Skeletal muscle tissue (tissue), 3 donors: ENCODE measurements at regions not wholly inside any gene's neighbourhood (a gene's known extent, or its start where the extent isn't known, plus 50 kb on each side); places are given as distances from the start of the nearest gene placed in this dataset.

Experiments
- H3K27ac ChIP-seq: one replicate; pipeline ENCODE4 v1.7.0; 2013; ENCODE audit warnings: mild to moderate bottlenecking, low read depth, low read length, inconsistent platforms
- H3K27me3 ChIP-seq, 3 donors: one replicate each; pipeline ENCODE4 v1.7.0; 2013; ENCODE audit warnings: low read length in 3 of 3; ENCODE audit not compliant: control insufficient read depth in 3 of 3, insufficient read depth in 3 of 3
- H3K36me3 ChIP-seq, 3 donors: one replicate each; pipeline ENCODE4 v1.7.0; 2013; ENCODE audit warnings: low read length in 3 of 3; ENCODE audit not compliant: control insufficient read depth in 3 of 3, insufficient read depth in 3 of 3
- H3K4me1 ChIP-seq, 3 donors: one replicate each; pipeline ENCODE4 v1.7.0; 2013; ENCODE audit warnings: low read length in 3 of 3, mild to moderate bottlenecking in 3 of 3; ENCODE audit not compliant: control insufficient read depth in 3 of 3, insufficient read depth in 3 of 3
- H3K4me3 ChIP-seq, 3 donors: one replicate each; pipeline ENCODE4 v1.7.0; 2013; ENCODE audit warnings: low read length in 3 of 3
- H3K9ac ChIP-seq, 3 donors: one replicate each; pipeline ENCODE4 v1.7.0; 2013; ENCODE audit warnings: low read length in 3 of 3, mild to moderate bottlenecking in 3 of 3, moderate library complexity in 2 of 3, low read depth in 1 of 3
- H3K9me3 ChIP-seq, 3 donors: one replicate each; pipeline ENCODE4 v1.7.0; 2013; ENCODE audit warnings: low read length in 3 of 3; ENCODE audit not compliant: control insufficient read depth in 3 of 3
- donor health status: Osteomylitis.

DNA sequence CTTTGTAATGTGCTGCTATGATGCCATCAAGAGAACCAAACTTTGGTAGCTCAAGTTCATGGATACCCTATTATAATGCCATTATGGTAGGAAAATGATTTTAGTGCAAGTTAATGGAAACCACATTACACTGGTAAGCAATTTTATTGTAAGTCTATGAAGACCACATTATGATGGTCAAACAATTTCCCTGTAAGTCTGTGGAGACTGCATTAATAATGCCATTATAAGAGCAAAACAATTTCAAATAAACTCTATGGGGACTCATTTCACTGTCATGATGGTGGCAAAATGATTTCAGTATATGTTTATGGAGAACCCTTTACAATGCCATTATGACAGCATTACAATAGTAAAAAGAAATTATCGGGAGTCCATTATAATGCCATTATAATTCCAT lies 602.0 kb upstream of the MEF2C start:
- Histone ChIP-seq H3K27me3 (no peaks in the 10 kb centered on the region), H3K27ac (no peak overlapping the region), H3K36me3 (no peaks in the 10 kb centered on the region), H3K4me3 (no peak overlapping the region), H3K9ac (no peak overlapping the region), H3K4me1 (no peaks in the 10 kb centered on the region), H3K9me3 (no peaks in the 10 kb centered on the region)

DNA sequence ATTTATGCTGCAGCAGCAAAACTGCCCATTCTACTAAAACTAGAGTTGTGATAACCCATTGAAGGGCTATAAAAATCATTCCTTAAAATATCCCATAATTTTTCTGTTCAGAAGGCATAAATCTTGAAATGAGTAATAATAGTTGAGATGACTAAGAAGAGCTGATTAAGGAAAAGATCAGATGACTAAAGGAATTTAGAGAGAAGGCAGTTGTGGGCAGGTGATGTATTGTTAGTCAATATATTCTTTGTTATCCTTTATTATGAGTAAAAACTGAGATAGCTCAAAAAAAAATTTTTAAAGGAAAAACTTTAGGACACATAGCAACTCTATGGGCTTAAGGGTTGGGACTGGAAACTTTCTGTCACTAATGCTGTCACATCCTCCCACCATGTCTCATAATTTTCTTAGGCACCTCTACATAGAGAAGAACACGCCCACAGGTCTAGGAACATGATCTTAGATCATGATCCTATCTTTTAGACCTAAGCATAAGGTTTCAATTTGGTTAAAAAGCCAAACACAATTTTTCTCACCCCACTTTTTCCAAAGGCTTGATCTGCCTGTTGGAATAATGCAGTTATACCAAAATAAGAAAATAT lies 597.5 kb upstream of the MEF2C start:
- Histone ChIP-seq H3K9ac (no peak overlapping the region), H3K36me3 (no peaks in the 10 kb centered on the region), H3K4me3 (no peak overlapping the region), H3K27ac (no peak overlapping the region), H3K9me3 (no peaks in the 10 kb centered on the region), H3K27me3 (no peaks in the 10 kb centered on the region), H3K4me1 (no peaks in the 10 kb centered on the region)

DNA sequence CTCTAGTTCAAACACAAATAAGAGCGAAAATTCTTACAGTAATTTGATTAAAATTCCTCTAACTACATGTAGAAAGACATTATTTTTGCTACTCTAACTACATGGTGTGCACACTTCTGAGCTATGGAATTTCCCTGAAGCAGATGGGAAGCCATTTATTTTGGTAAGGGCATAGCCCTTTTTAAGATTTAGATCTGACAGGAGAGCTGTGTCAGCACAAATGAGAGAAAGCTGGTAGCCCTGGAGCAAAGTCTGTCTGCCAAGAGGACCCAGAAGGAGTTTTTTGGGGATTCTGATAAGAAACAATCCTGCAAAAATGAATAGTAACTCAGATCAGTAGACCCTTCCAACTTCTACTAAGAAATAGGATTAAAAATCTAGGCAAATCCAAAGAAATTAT lies 595.9 kb upstream of the MEF2C start:
- no peaks in the 10 kb centered on the region for H3K4me1 ChIP-seq
- no peak overlapping the region for H3K27ac ChIP-seq
- no peaks in the 10 kb centered on the region for H3K27me3 ChIP-seq
- no peak overlapping the region for H3K9ac ChIP-seq
- no peaks in the 10 kb centered on the region for H3K9me3 ChIP-seq
- H3K4me3 ChIP-seq: no peak overlapping the region
- no peaks in the 10 kb centered on the region for H3K36me3 ChIP-seq

DNA sequence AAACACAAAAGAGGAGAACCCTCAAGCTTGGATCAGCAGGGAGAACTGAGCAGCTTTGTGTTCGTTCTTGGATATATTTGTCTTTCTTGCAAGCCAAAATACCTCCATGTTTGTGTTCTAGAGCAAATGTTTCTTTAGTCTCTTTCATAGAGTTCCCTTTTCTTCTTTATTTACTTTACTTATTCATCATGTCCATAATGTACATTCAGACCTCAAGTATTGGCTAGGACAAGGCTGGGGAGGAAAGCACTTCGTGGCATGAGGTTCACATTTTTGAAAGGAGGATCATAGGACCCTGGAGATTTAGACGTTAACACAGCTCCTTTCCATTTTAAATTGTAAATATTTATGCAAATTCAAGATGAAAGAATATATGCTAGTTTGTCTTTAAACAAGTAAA lies 590.2 kb upstream of the MEF2C start:
- Histone ChIP-seq H3K4me1 (peaks cover 0 to 6% (median 4%) of the 10 kb centered on the region in 3 donors), H3K9ac (no peak overlapping the region), H3K36me3 (no peaks in the 10 kb centered on the region), H3K27ac (no peak overlapping the region), H3K27me3 (no peaks in the 10 kb centered on the region), H3K9me3 (no peaks in the 10 kb centered on the region), H3K4me3 (no peak overlapping the region)

DNA sequence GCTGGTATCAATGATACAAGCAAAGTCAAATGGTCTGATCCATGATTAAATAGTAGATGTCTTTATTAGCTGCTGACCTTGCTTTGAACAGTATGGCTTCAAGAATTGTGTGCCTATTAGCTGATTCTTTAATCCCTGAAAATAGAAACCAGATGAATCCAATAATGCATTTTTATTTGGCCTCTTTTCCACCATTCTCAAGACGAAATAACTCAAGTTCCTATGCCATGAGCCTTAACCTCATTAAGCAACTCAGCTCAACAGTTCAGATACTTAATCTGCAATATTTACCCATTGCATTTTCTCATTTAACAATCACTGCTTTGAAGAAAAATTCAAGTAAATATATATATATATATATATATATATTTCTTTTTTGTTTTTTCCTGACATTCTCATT lies 588.6 kb upstream of the MEF2C start:
- Histone ChIP-seq H3K4me3 (no peak overlapping the region), H3K9me3 (no peaks in the 10 kb centered on the region), H3K27me3 (no peaks in the 10 kb centered on the region), H3K36me3 (no peaks in the 10 kb centered on the region), H3K9ac (no peak overlapping the region), H3K27ac (peak overlapping the region; percentile 45), H3K4me1 (peaks cover 0 to 6% (median 4%) of the 10 kb centered on the region in 3 donors)

DNA sequence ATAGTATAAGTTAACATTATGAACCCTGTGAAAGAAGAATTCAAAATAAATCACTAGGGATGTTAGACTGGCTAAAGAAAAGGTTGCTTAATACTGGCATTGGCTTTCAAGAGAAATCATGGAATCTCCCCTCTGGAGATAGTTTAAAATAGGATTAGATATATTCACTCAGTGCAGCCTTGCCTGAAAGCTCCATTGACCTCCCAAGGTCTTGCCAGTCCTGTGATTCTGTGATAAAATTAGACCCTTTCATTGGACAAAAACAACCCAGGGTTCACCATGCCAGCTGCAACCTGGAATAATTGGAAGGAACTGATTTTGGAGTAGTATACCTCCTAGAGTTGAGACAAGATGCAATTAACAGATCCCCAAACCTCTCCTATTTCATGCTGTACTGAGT lies 588.1 kb upstream of the MEF2C start:
- no peak overlapping the region for H3K4me3 ChIP-seq
- no peaks in the 10 kb centered on the region for H3K27me3 ChIP-seq
- H3K4me1 ChIP-seq: peaks cover 0 to 6% (median 4%) of the 10 kb centered on the region in 3 donors
- H3K9me3 ChIP-seq: no peaks in the 10 kb centered on the region
- no peaks in the 10 kb centered on the region for H3K36me3 ChIP-seq
- no peak overlapping the region for H3K9ac ChIP-seq
- H3K27ac ChIP-seq: peak overlapping the region; percentile 45

DNA sequence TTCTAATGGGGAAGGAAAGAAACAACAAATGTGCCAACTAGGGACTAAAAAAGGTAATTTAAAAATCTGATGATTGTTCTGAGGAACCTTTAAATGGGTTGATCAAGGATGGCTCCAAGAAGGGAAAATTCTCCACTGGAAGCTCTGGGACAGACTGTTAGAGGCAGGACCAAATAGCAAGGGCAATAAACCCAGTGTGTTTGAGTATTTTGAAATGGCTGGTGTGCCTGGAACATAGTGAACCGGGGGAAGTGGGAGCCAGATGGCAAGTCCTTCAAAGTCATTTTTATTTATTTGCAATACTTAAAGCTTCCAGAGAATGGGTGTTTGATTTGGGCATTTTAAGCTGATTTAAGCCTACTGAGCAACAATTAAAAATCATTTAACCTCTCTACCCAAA lies 587.7 kb upstream of the MEF2C start:
- H3K27me3 ChIP-seq: no peaks in the 10 kb centered on the region
- H3K4me3 ChIP-seq: no peak overlapping the region
- no peak overlapping the region for H3K9ac ChIP-seq
- H3K9me3 ChIP-seq: no peaks in the 10 kb centered on the region
- no peaks in the 10 kb centered on the region for H3K36me3 ChIP-seq
- peaks cover 0 to 6% (median 4%) of the 10 kb centered on the region in 3 donors for H3K4me1 ChIP-seq
- peak overlapping the region; percentile 45 for H3K27ac ChIP-seq

DNA sequence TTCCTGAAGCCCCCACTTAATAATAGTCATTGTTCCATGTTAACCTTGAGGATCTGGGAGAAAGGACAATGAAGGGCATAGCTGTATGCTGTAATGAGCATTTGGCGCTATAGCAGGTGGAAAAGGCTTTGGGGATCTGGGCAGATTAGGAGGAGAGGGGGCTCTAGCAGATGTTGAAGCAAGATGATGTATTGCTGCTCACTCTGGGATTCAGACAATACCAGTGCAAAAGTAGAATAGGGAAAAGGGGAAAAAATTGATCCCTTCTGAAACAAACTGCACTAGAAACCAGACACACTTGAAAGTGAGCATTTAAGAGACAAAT lies 575.3 kb upstream of the MEF2C start:
- Histone ChIP-seq H3K9ac (peak overlapping the region; percentile 34 to 54 (median 39)), H3K27me3 (no peaks in the 10 kb centered on the region), H3K9me3 (no peaks in the 10 kb centered on the region), H3K36me3 (no peaks in the 10 kb centered on the region), H3K4me1 (peaks cover 11 to 15% (median 14%) of the 10 kb centered on the region in 3 donors), H3K4me3 (peak overlapping the region; percentile 7 to 61 (median 49)), H3K27ac (peak overlapping the region; percentile 97)

DNA sequence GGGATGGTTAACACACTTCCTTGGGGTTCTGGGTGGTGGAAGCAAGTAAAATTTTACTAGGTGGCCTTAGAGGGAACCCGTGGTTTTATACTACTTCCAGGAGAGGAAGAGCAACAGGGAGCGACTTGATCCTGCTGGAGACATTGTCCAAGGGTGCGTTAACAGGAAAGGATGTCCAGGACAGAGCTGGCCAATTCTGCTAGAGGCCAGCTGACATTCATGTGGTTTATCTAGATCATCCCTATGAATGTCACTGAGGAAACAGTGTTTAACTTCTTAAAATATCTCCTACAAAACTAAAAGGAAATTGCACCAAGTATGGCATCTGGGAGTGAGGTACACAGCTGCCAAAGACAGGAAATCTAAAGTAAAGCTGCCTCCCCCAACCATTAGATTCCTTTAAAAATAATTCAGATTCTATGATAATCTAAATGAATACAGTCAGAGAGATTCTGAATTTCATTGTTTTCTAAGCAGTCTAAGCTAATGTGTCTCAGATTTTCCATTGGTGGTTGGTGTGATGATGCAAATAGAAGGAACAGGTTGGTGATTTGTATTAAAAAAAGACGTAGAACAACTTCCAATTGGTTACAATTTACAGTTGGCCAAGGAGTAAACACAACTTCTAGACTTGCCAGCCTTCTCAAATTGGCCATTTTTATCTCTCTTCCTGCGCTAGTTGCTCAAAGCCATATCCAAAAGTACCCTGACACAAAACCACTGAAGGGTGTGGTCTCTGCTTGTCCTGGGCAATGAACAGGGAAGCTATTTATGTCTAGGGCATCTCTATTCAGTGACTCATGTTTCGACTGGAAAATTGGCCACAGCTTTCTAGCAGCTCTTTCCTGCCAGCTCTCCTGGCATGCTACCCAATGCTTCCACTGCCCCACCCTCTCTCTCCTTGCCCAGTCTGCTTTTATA lies 574.7 kb upstream of the MEF2C start:
- peak overlapping the region; percentile 41 to 54 (median 41) for H3K9ac ChIP-seq
- H3K27ac ChIP-seq: peak overlapping the region; percentile 97
- peaks cover 11 to 15% (median 14%) of the 10 kb centered on the region in 3 donors for H3K4me1 ChIP-seq
- peak overlapping the region; percentile 38 to 61 (median 49) for H3K4me3 ChIP-seq
- H3K27me3 ChIP-seq: no peaks in the 10 kb centered on the region
- H3K36me3 ChIP-seq: no peaks in the 10 kb centered on the region
- no peaks in the 10 kb centered on the region for H3K9me3 ChIP-seq

DNA sequence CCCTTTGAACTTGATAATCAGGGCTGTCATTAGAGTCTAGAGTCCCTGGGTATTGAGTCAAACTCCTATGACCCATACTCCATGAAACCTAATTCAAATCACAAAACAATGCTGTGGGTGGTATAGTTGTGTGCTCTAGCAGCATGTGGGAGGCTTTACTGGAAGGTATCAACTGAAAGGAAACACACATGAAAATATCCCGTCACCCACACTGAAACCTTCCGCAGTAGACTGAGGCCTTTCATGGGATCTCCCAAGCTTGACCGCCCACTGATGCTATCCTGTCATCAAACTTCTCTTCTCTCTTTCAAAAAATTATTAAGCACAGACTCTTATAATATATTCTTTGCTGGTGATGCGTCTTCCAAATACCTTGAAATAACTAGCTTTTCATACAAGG lies 569.1 kb upstream of the MEF2C start:
- no peaks in the 10 kb centered on the region for H3K9me3 ChIP-seq
- no peak overlapping the region for H3K4me3 ChIP-seq
- no peak overlapping the region for H3K9ac ChIP-seq
- H3K4me1 ChIP-seq: peaks cover under 1% of the 10 kb centered on the region in 3 donors
- no peaks in the 10 kb centered on the region for H3K36me3 ChIP-seq
- H3K27ac ChIP-seq: no peak overlapping the region
- H3K27me3 ChIP-seq: no peaks in the 10 kb centered on the region
